Fibroblast of skin of right biceps (primary cell): ENCODE measurements at regions not wholly inside any gene's neighbourhood (a gene's known extent, or its start where the extent isn't known, plus 50 kb on each side); places are given as distances from the start of the nearest gene placed in this dataset.
A peak's percentile ranks its signal among the peaks of the same experiment; 100 is the strongest.
"Not testable (repeated sequence)": the region's sequence is repeated elsewhere in the genome, so short reads cannot be mapped to it uniquely, and the experiment has no call there.

Experiments used
- DNase-seq: peaks from one replicate; pipeline ENCODE4 v3.0.0-alpha.2; 2013

GRCh38 chr17:20917610-20918306 lies 125.1 kb downstream of the USP22 start:
- not testable (repeated sequence) for DNase-seq

GRCh38 chr17:20920095-20920814 lies 122.6 kb downstream of the USP22 start:
- no peak for DNase-seq

- peak; percentile 77 for DNase-seq
Measured at GRCh38 chr17:20920815-20921199, 122.0 kb downstream of the USP22 start.

GRCh38 chr17:20922128-20922670 lies 120.6 kb downstream of the USP22 start:
- peak; percentile 68 for DNase-seq

GRCh38 chr17:20924306-20924705 lies 118.5 kb downstream of the USP22 start:
- no peak for DNase-seq

GRCh38 chr17:20925091-20925490 lies 117.7 kb downstream of the USP22 start:
- DNase-seq: no peak

GRCh38 chr17:20925954-20926353 lies 116.9 kb downstream of the USP22 start:
- DNase-seq: no peak

GRCh38 chr17:20926532-20926931 lies 116.3 kb downstream of the USP22 start:
- peak; percentile 68 for DNase-seq

- DNase-seq: no peak
Measured at GRCh38 chr17:20927308-20927977, 115.4 kb downstream of the USP22 start.

- DNase-seq: no peak
Measured at GRCh38 chr17:20929334-20929733, 113.5 kb downstream of the USP22 start.

GRCh38 chr17:20930081-20930760 lies 112.6 kb downstream of the USP22 start:
- DNase-seq: peak; percentile 76

- DNase-seq: not testable (repeated sequence)
Measured at GRCh38 chr17:20933040-20933439, 109.8 kb downstream of the USP22 start.

GRCh38 chr17:20934288-20934687 lies 108.5 kb downstream of the USP22 start:
- DNase-seq: no peak

GRCh38 chr17:20935740-20936139 lies 107.1 kb downstream of the USP22 start:
- DNase-seq: peak; percentile 75

GRCh38 chr17:20938244-20938643 lies 104.6 kb downstream of the USP22 start:
- DNase-seq: no peak

GRCh38 chr17:20938988-20939615 lies 103.7 kb downstream of the USP22 start:
- no peak for DNase-seq

GRCh38 chr17:20941872-20942271 lies 100.9 kb downstream of the USP22 start:
- no peak for DNase-seq

- DNase-seq: no peak
Measured at GRCh38 chr17:20944014-20944865, 98.6 kb downstream of the USP22 start.

GRCh38 chr17:20947708-20948107 lies 95.1 kb downstream of the USP22 start:
- DNase-seq: not testable (repeated sequence)

- peak; percentile 14 for DNase-seq
Measured at GRCh38 chr17:20948984-20949777, 93.6 kb downstream of the USP22 start.
